ENCODE measurements at regions not wholly inside any gene's neighbourhood (a gene's known extent, or its start where the extent isn't known, plus 50 kb on each side); places are given as distances from the start of the nearest gene placed in this dataset.

- Histone ChIP-seq H3K27ac (no peak overlapping the region), H3K4me1 (no peaks in the 10 kb centered on the region), H3K36me3 (no peaks in the 10 kb centered on the region), H3K4me3 (no peak overlapping the region), H3K9me3 (no peaks in the 10 kb centered on the region), H3K27me3 (no peaks in the 10 kb centered on the region)
- ATAC-seq (no peak), DNase-seq (no peak)
- no peak for TF ChIP-seq CTCF (IDR thresholded peaks at IDR 0.05)
- intact Hi-C loops (cut with DNase I): no loop called here
- WGBS, 2 donors: 69 to 70% methylated on average over 3 of the region's 3 CpGs
Observed at GRCh38 chr4:157572951-157573350, 352.4 kb downstream of the GRIA2 start.

- ATAC-seq (no peak), DNase-seq (no peak)
- H3K27ac ChIP-seq: no peak overlapping the region
- no peaks in the 10 kb centered on the region for H3K9me3 ChIP-seq
- H3K27me3 ChIP-seq: no peaks in the 10 kb centered on the region
- WGBS, 2 donors: 52 to 57% methylated on average over 2 of the region's 2 CpGs
- H3K36me3 ChIP-seq: no peaks in the 10 kb centered on the region
- H3K4me3 ChIP-seq: no peak overlapping the region
- no peaks in the 10 kb centered on the region for H3K4me1 ChIP-seq
- intact Hi-C loops (cut with DNase I): no loop called here
- no peak for TF ChIP-seq CTCF (IDR thresholded peaks at IDR 0.05)
Observed at GRCh38 chr4:157572284-157572683, 351.8 kb downstream of the GRIA2 start.

- 81% methylated on average over 2 of the region's 2 CpGs for WGBS, 2 donors
- H3K36me3 ChIP-seq: no peaks in the 10 kb centered on the region
Observed at GRCh38 chr4:157564771-157565170, 344.2 kb downstream of the GRIA2 start.

GRCh38 chr4:157564218-157564617 is 343.7 kb downstream of the GRIA2 start:
- no peak for TF ChIP-seq CTCF (IDR thresholded peaks at IDR 0.05)
- no peak for ATAC-seq
- 67 to 74% methylated on average over 2 of the region's 2 CpGs for WGBS, 2 donors
- Histone ChIP-seq H3K36me3 (no peaks in the 10 kb centered on the region), H3K4me1 (no peaks in the 10 kb centered on the region), H3K4me3 (no peak overlapping the region), H3K27ac (no peak overlapping the region), H3K9me3 (no peaks in the 10 kb centered on the region), H3K27me3 (no peaks in the 10 kb centered on the region)
- intact Hi-C loops (cut with DNase I): no loop called here
- no peak for DNase-seq

More at GRCh38 chr4:157564771-157565170, 344.2 kb downstream of the GRIA2 start:
- no peak for ATAC-seq
- Histone ChIP-seq H3K9me3 (no peaks in the 10 kb centered on the region), H3K27me3 (no peaks in the 10 kb centered on the region), H3K4me1 (no peaks in the 10 kb centered on the region), H3K4me3 (no peak overlapping the region), H3K27ac (no peak overlapping the region)
- no peak for DNase-seq
- no peak for TF ChIP-seq CTCF (IDR thresholded peaks at IDR 0.05)
- intact Hi-C loops (cut with DNase I): no loop called here

- 54 to 60% methylated on average over 2 of the region's 2 CpGs for WGBS, 2 donors
- no peaks in the 10 kb centered on the region for H3K4me1 ChIP-seq
- DNase-seq (no peak), ATAC-seq (no peak)
- H3K9me3 ChIP-seq: no peaks in the 10 kb centered on the region
- no peaks in the 10 kb centered on the region for H3K27me3 ChIP-seq
- no peaks in the 10 kb centered on the region for H3K36me3 ChIP-seq
- no peak overlapping the region for H3K27ac ChIP-seq
- TF ChIP-seq CTCF (IDR thresholded peaks at IDR 0.05): no peak
- intact Hi-C loops (cut with DNase I): no loop called here
- no peak overlapping the region for H3K4me3 ChIP-seq
Observed at GRCh38 chr4:157558016-157558415, 337.5 kb downstream of the GRIA2 start.
